Suprapubic skin (tissue), 4 donors: ENCODE measurements at regions not wholly inside any gene's neighbourhood (a gene's known extent, or its start where the extent isn't known, plus 50 kb on each side); places are given as distances from the start of the nearest gene placed in this dataset.

Source experiments
- DNase-seq, 2 donors: peaks; one replicate each; pipeline ENCODE4 v3.0.0-alpha.2; 2019; ENCODE audit warnings: low spot score in 2 of 2
- H3K27ac ChIP-seq: fragments of 200-600 bp; sonication (generic); one replicate; pipeline ENCODE4 v1.5.1; 2019
- H3K27me3 ChIP-seq: fragments of 200-600 bp; sonication (generic); one replicate; pipeline ENCODE4 v1.5.1; 2019
- H3K36me3 ChIP-seq: fragments of 200-600 bp; sonication (generic); one replicate; pipeline ENCODE4 v1.5.1; 2019
- H3K4me1 ChIP-seq: fragments of 200-600 bp; sonication (generic); one replicate; pipeline ENCODE4 v1.5.1; 2019
- H3K4me3 ChIP-seq: fragments of 200-600 bp; sonication (generic); one replicate; pipeline ENCODE4 v1.5.1; 2019; ENCODE audit warnings: mild to moderate bottlenecking
- H3K9me3 ChIP-seq: fragments of 200-600 bp; sonication (generic); one replicate; pipeline ENCODE4 v1.5.1; 2019
- EP300 ChIP-seq: sonication (generic); formaldehyde crosslinking; IDR thresholded peaks from one replicate; pipeline ENCODE4 v1.6.1; 2017; ENCODE audit warnings: antibody characterized with exemption
- POLR2A ChIP-seq, 2 donors: fragments of 450-650 bp; IDR thresholded peaks; one replicate each; pipeline ENCODE4 v1.6.1; 2017; ENCODE audit warnings: antibody characterized with exemption in 2 of 2, mild to moderate bottlenecking in 2 of 2, moderate library complexity in 2 of 2
- POLR2AphosphoS5 ChIP-seq, 3 donors: sonication (generic); formaldehyde crosslinking; IDR thresholded peaks; one replicate each; pipeline ENCODE4 v1.6.1; 2017; ENCODE audit warnings: antibody characterized with exemption in 3 of 3
- WGBS: methylation state at CpG from one replicate; pipeline ENCODE4 v1.1.5; 2018; 5-methylcytosine and 5-hydroxymethylcytosine counted together
- TF ChIP-seq, protein P1 (sequence below), 2 donors: fragments of 200-600 bp in 1 of 2; fragments of 450-650 bp in 1 of 2; sonication (generic) in 1 of 2; IDR thresholded peaks; one replicate each; pipeline ENCODE4 v1.5.1; 2016 to 2019; ENCODE audit warnings: antibody characterized with exemption in 2 of 2, mild to moderate bottlenecking in 1 of 2, moderate library complexity in 1 of 2

- 78% methylated on average over 10 of the region's 10 CpGs for WGBS
- no peak overlapping the region for H3K4me3 ChIP-seq
- DNase-seq: no peak
Measured at GRCh38 chr13:53821632-53822031, 793.0 kb downstream of the OLFM4 start.

GRCh38 chr13:53822136-53822535, 793.5 kb downstream of the OLFM4 start:
- DNase-seq: no peak
- no peaks in the 10 kb centered on the region for H3K9me3 ChIP-seq
- TF ChIP-seq, protein P1, sequence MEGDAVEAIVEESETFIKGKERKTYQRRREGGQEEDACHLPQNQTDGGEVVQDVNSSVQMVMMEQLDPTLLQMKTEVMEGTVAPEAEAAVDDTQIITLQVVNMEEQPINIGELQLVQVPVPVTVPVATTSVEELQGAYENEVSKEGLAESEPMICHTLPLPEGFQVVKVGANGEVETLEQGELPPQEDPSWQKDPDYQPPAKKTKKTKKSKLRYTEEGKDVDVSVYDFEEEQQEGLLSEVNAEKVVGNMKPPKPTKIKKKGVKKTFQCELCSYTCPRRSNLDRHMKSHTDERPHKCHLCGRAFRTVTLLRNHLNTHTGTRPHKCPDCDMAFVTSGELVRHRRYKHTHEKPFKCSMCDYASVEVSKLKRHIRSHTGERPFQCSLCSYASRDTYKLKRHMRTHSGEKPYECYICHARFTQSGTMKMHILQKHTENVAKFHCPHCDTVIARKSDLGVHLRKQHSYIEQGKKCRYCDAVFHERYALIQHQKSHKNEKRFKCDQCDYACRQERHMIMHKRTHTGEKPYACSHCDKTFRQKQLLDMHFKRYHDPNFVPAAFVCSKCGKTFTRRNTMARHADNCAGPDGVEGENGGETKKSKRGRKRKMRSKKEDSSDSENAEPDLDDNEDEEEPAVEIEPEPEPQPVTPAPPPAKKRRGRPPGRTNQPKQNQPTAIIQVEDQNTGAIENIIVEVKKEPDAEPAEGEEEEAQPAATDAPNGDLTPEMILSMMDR (IDR thresholded peaks at IDR 0.05): no peak
- TF ChIP-seq POLR2AphosphoS5 (IDR thresholded peaks at IDR 0.05) (no peak), POLR2A (IDR thresholded peaks at IDR 0.05) (no peak), EP300 (no peak)
- H3K27me3 ChIP-seq: no peaks in the 10 kb centered on the region
- no peak overlapping the region for H3K4me3 ChIP-seq
- WGBS: 90% methylated on average over 5 of the region's 5 CpGs
- no peaks in the 10 kb centered on the region for H3K4me1 ChIP-seq
- H3K36me3 ChIP-seq: no peaks in the 10 kb centered on the region
- no peak overlapping the region for H3K27ac ChIP-seq

More at GRCh38 chr13:53821632-53822031, 793.0 kb downstream of the OLFM4 start:
- Histone ChIP-seq H3K4me1 (no peaks in the 10 kb centered on the region), H3K27ac (no peak overlapping the region), H3K9me3 (no peaks in the 10 kb centered on the region), H3K27me3 (no peaks in the 10 kb centered on the region), H3K36me3 (no peaks in the 10 kb centered on the region)
- TF ChIP-seq, protein P1 (IDR thresholded peaks at IDR 0.05): no peak
- no peak for TF ChIP-seq POLR2A (IDR thresholded peaks at IDR 0.05)
- TF ChIP-seq POLR2AphosphoS5 (IDR thresholded peaks at IDR 0.05): no peak
- no peak for TF ChIP-seq EP300

GRCh38 chr13:53839461-53839860, 810.8 kb downstream of the OLFM4 start:
- H3K27me3 ChIP-seq: no peaks in the 10 kb centered on the region
- no peaks in the 10 kb centered on the region for H3K4me1 ChIP-seq
- no peak overlapping the region for H3K27ac ChIP-seq
- H3K36me3 ChIP-seq: no peaks in the 10 kb centered on the region
- H3K9me3 ChIP-seq: peaks cover 10% of the 10 kb centered on the region
- H3K4me3 ChIP-seq: no peak overlapping the region
- TF ChIP-seq, protein P1 (IDR thresholded peaks at IDR 0.05): no peak
- no peak for TF ChIP-seq EP300
- no peak for TF ChIP-seq POLR2A (IDR thresholded peaks at IDR 0.05)
- no peak for TF ChIP-seq POLR2AphosphoS5 (IDR thresholded peaks at IDR 0.05)
- DNase-seq: no peak

- peaks cover 7% of the 10 kb centered on the region for H3K9me3 ChIP-seq
- no peak for DNase-seq
- H3K36me3 ChIP-seq: no peaks in the 10 kb centered on the region
- no peak overlapping the region for H3K27ac ChIP-seq
- 41% methylated on average over 6 of the region's 6 CpGs for WGBS
- no peaks in the 10 kb centered on the region for H3K27me3 ChIP-seq
- H3K4me3 ChIP-seq: no peak overlapping the region
- H3K4me1 ChIP-seq: no peaks in the 10 kb centered on the region
- no peak for TF ChIP-seq POLR2AphosphoS5 (IDR thresholded peaks at IDR 0.05)
- TF ChIP-seq, protein P1 (IDR thresholded peaks at IDR 0.05): no peak
Measured at GRCh38 chr13:53844473-53845146, 816.0 kb downstream of the OLFM4 start.

DNA sequence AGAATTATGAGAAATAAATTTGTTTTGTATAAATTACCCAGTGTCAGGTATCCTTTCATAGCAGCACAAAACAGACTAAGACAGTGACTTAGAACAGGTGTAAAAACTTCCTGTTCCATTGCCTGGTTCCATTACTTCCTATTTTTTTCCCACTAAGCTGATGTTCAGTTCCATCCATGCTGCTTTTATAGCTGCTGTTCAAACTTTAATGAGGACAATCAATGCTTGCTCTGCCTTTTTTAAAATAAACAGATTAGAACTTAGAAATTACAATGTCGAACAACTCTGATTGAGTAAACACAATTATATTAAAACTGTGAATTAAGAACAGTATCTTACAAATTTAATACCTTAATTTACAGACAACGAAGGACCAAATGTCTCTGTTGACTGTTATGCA, 818.9 kb downstream of the OLFM4 start:
- no peak for DNase-seq
- 88% methylated on average over 2 of the region's 2 CpGs for WGBS
- Histone ChIP-seq H3K27ac (no peak overlapping the region), H3K4me1 (no peaks in the 10 kb centered on the region), H3K36me3 (no peaks in the 10 kb centered on the region), H3K27me3 (no peaks in the 10 kb centered on the region), H3K4me3 (no peak overlapping the region), H3K9me3 (no peaks in the 10 kb centered on the region)
- TF ChIP-seq EP300: no peak
- TF ChIP-seq, protein P1 (IDR thresholded peaks at IDR 0.05): no peak
- TF ChIP-seq POLR2AphosphoS5 (IDR thresholded peaks at IDR 0.05): no peak
- TF ChIP-seq POLR2A (IDR thresholded peaks at IDR 0.05): no peak
